ENCODE measurements at regions not wholly inside any gene's neighbourhood (a gene's known extent, or its start where the extent isn't known, plus 50 kb on each side); places are given as distances from the start of the nearest gene placed in this dataset.

GRCh38 chr4:31045724-31046318, 325.7 kb downstream of the PCDH7 start:
- no peak overlapping the region for H3K4me3 ChIP-seq (ENCODE audit: low read length)
- peak; percentile 58 for TF ChIP-seq CTCF (conservative IDR thresholded peaks at IDR 0.05; ENCODE audit: low read depth, low read length)
- no peak for DNase-seq (ENCODE audit: low read depth)

GRCh38 chr4:31051151-31051550, 331.0 kb downstream of the PCDH7 start:
- no peak for DNase-seq (ENCODE audit: low read depth)
- no peak overlapping the region for H3K4me3 ChIP-seq (ENCODE audit: low read length)
- no peak for TF ChIP-seq CTCF (conservative IDR thresholded peaks at IDR 0.05; ENCODE audit: low read depth, low read length)

- no peak overlapping the region for H3K4me3 ChIP-seq (ENCODE audit: low read length)
- DNase-seq (ENCODE audit: low read depth), result no peak
- no peak for TF ChIP-seq CTCF (conservative IDR thresholded peaks at IDR 0.05; ENCODE audit: low read depth, low read length)
Observed at GRCh38 chr4:31051565-31051964, 331.4 kb downstream of the PCDH7 start.

- no peak for TF ChIP-seq CTCF (conservative IDR thresholded peaks at IDR 0.05; ENCODE audit: low read depth, low read length)
- no peak for DNase-seq (ENCODE audit: low read depth)
- H3K4me3 ChIP-seq (ENCODE audit: low read length), result no peak overlapping the region
Observed at GRCh38 chr4:31052519-31052918, 332.4 kb downstream of the PCDH7 start.

GRCh38 chr4:31053451-31053850, 333.3 kb downstream of the PCDH7 start:
- DNase-seq (ENCODE audit: low read depth), result no peak
- TF ChIP-seq CTCF (conservative IDR thresholded peaks at IDR 0.05; ENCODE audit: low read depth, low read length), result no peak
- H3K4me3 ChIP-seq (ENCODE audit: low read length), result no peak overlapping the region

GRCh38 chr4:31054295-31054694, 334.1 kb downstream of the PCDH7 start:
- H3K4me3 ChIP-seq (ENCODE audit: low read length), result no peak overlapping the region
- TF ChIP-seq CTCF (conservative IDR thresholded peaks at IDR 0.05; ENCODE audit: low read depth, low read length), result no peak
- DNase-seq (ENCODE audit: low read depth), result no peak

- H3K4me3 ChIP-seq (ENCODE audit: low read length), result no peak overlapping the region
- TF ChIP-seq CTCF (conservative IDR thresholded peaks at IDR 0.05; ENCODE audit: low read depth, low read length), result no peak
- no peak for DNase-seq (ENCODE audit: low read depth)
Observed at GRCh38 chr4:31058656-31059055, 338.5 kb downstream of the PCDH7 start.

All from retinal pigment epithelial cell (primary cell).